BLaER1 treated with 17β-estradiol and CSF1 and Interleukin-3, amounts not matched to agents 10 nM and 100 nM (cell line): ENCODE measurements at regions not wholly inside any gene's neighbourhood (a gene's known extent, or its start where the extent isn't known, plus 50 kb on each side); places are given as distances from the start of the nearest gene placed in this dataset.

Source experiments
- H3K27ac ChIP-seq, 11 experiments: shearing (Covaris generic); formaldehyde crosslinking; 2 replicates each; pipeline ENCODE4 v1.8.1; 2022
- H3K27me3 ChIP-seq, 11 experiments: shearing (Covaris generic); formaldehyde crosslinking; 2 replicates each; pipeline ENCODE4 v1.8.1; 2022
- H3K36me3 ChIP-seq, 11 experiments: shearing (Covaris generic); formaldehyde crosslinking; 2 replicates each; pipeline ENCODE4 v1.8.1; 2022
- H3K4me1 ChIP-seq, 10 experiments: shearing (Covaris generic); formaldehyde crosslinking; 2 replicates each; pipeline ENCODE4 v1.8.1; 2022
- H3K4me2 ChIP-seq, 11 experiments: shearing (Covaris generic); formaldehyde crosslinking; 2 replicates each; pipeline ENCODE4 v1.8.1; 2022
- H3K4me3 ChIP-seq, 10 experiments: shearing (Covaris generic); formaldehyde crosslinking; 2 replicates each; pipeline ENCODE4 v1.8.1; 2022
- H3K9ac ChIP-seq, 11 experiments: shearing (Covaris generic); formaldehyde crosslinking; 2 replicates each; pipeline ENCODE4 v1.8.1; 2022
- H3K9me3 ChIP-seq, 11 experiments: shearing (Covaris generic); formaldehyde crosslinking; replicated peaks in 1 of 11; 2 replicates each; pipeline ENCODE4 v1.8.1; 2022
- H4K20me1 ChIP-seq, 11 experiments: shearing (Covaris generic); formaldehyde crosslinking; 2 replicates each; pipeline ENCODE4 v1.8.1; 2022
- Cebpa-rat ChIP-seq, 11 experiments: shearing (Covaris generic); IDR thresholded peaks; 2 replicates each; pipeline ENCODE4 v1.8.1; 2022

DNA sequence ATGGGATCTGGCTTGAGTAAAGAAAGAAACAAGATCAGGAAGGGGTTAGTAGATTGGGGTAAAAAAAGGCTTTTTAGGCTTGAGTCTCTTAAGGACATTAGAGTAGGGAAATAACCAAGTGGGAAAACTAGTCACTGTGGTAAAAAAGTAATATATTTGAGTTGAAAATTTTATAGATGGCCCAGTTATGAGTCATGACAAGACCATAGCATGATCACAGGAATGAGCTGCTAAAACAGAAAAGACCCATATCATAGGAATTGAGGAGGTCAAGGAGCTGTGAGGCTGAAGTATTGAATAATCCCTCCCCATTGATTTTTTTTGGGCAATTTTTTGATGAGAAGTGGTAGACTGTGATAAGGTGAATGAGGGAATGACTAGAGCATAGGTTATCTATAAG, 69.2 kb upstream of the TBC1D5 start:
- Histone ChIP-seq H3K4me2 (no peak overlapping the region), H3K4me3 (no peak overlapping the region), H4K20me1 (no peaks in the 10 kb centered on the region), H3K27me3 (no peaks in the 10 kb centered on the region), H3K27ac (no peak overlapping the region), H3K9ac (no peak overlapping the region), H3K36me3 (no peaks in the 10 kb centered on the region), H3K9me3 (peaks cover 4 to 33% (median 14%) of the 10 kb centered on the region in 11 experiments; a peak in 17 of 22 replicates), H3K4me1 (peaks cover 0 to 6% (median 0%) of the 10 kb centered on the region in 10 experiments; a peak in 1 of 20 replicates)
- no peak for TF ChIP-seq Cebpa-rat (IDR thresholded peaks at IDR 0.05)

DNA sequence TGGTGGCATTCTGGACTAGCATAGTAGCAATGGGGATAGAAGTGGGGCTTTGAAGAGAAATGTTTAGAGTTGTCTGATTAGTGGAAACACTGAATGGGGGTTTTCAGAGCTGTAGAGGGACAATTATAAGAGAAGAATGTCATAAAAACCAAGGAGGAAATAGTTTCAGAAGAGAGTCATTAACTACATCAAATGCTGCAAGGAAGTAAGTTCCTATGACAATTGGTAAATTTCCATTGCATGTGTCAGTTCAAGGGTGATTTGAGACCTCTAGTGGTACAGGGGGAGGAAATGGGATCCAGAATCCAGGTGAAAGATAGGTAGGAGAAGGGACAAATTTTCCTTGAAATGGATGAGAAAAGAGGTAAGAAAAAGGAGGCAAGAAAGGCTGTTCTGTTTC, 68.3 kb upstream of the TBC1D5 start:
- H3K4me2 ChIP-seq = no peak overlapping the region
- H3K9me3 ChIP-seq = peaks cover 0 to 24% (median 7%) of the 10 kb centered on the region in 11 experiments; a peak in 10 of 22 replicates
- TF ChIP-seq Cebpa-rat (IDR thresholded peaks at IDR 0.05) = no peak
- no peak overlapping the region for H3K27ac ChIP-seq
- peaks cover 0 to 6% (median 0%) of the 10 kb centered on the region in 10 experiments; a peak in 1 of 20 replicates for H3K4me1 ChIP-seq
- no peak overlapping the region for H3K9ac ChIP-seq
- H3K4me3 ChIP-seq = no peak overlapping the region
- H3K27me3 ChIP-seq = no peaks in the 10 kb centered on the region
- H4K20me1 ChIP-seq = no peaks in the 10 kb centered on the region
- no peaks in the 10 kb centered on the region for H3K36me3 ChIP-seq

DNA sequence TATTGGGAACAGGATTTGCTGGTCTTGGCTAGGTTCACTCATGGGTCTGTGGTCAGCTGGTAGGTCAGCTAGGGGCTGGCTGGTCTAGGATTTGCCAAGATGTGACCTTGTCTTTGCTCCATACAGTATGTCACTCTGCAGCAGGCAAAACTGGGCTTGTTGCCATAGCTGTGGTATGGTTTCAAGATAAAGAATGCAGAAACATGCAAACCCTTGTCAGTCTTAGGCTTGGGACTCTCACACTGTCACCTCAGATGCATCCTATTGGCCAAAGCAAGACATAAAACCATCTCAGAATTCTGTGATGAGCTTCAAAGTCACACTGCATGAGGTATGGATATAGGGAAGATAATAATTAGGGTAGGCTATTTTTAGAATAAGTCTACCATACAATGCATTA, 66.6 kb upstream of the TBC1D5 start:
- Histone ChIP-seq H3K4me2 (no peak overlapping the region), H4K20me1 (no peaks in the 10 kb centered on the region), H3K9ac (no peak overlapping the region), H3K4me3 (no peak overlapping the region), H3K27ac (no peak overlapping the region), H3K27me3 (no peaks in the 10 kb centered on the region), H3K4me1 (peaks cover 0 to 6% (median 0%) of the 10 kb centered on the region in 10 experiments; a peak in 1 of 20 replicates), H3K36me3 (no peaks in the 10 kb centered on the region), H3K9me3 (peaks cover 0 to 12% (median 3%) of the 10 kb centered on the region in 11 experiments; a peak in 9 of 22 replicates)
- no peak for TF ChIP-seq Cebpa-rat (IDR thresholded peaks at IDR 0.05)

DNA sequence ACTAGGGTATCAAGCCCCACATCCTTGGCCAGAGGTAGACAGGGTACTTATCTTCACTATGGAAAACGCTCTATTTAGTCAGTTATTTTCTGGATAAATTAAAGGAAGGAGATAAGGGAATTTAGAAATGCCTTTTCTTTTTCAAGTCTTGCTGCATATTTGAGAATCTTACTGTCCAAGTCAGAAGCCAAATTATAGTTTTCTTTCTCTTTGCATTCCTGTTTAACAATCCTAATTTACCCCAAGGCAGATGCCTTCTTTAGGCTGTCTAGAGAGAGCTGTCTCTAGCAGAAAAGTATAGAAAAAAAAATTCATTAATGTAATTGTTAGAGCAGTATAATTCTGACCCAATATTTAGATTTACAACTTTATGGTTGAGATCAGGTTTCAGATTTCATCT, 64.4 kb upstream of the TBC1D5 start:
- Histone ChIP-seq H3K4me2 (no peak overlapping the region), H3K4me1 (peaks cover 5 to 14% (median 11%) of the 10 kb centered on the region in 10 experiments), H3K27me3 (no peaks in the 10 kb centered on the region), H3K9ac (no peak overlapping the region), H4K20me1 (no peaks in the 10 kb centered on the region), H3K4me3 (no peak overlapping the region), H3K27ac (no peak overlapping the region), H3K36me3 (no peaks in the 10 kb centered on the region), H3K9me3 (no peaks in the 10 kb centered on the region)
- TF ChIP-seq Cebpa-rat (IDR thresholded peaks at IDR 0.05) = no peak

DNA sequence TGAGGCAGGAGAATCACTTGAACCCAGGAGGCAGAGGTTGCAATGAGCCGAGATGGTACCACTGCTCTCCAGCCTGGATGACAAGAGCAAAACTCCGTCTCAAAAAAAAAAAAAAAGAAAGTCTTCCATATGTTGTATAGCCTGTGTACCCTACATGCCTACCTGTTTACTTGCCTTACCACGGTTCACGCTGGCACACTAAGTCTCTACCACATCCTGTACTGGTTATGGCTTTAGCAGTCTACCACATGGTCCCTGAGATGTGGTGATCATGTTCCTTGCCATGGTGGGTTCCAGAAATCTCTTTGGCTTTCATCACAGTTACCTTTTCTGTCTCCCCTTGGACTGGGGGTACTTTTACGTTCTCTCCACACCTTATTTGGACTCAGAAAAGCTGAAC, 63.8 kb upstream of the TBC1D5 start:
- Histone ChIP-seq H3K4me3 (no peak overlapping the region), H4K20me1 (no peaks in the 10 kb centered on the region), H3K27me3 (no peaks in the 10 kb centered on the region), H3K9me3 (no peaks in the 10 kb centered on the region), H3K4me1 (peaks cover 5 to 14% (median 11%) of the 10 kb centered on the region in 10 experiments), H3K9ac (no peak overlapping the region), H3K27ac (no peak overlapping the region), H3K4me2 (no peak overlapping the region), H3K36me3 (no peaks in the 10 kb centered on the region)
- TF ChIP-seq Cebpa-rat (IDR thresholded peaks at IDR 0.05) = no peak

DNA sequence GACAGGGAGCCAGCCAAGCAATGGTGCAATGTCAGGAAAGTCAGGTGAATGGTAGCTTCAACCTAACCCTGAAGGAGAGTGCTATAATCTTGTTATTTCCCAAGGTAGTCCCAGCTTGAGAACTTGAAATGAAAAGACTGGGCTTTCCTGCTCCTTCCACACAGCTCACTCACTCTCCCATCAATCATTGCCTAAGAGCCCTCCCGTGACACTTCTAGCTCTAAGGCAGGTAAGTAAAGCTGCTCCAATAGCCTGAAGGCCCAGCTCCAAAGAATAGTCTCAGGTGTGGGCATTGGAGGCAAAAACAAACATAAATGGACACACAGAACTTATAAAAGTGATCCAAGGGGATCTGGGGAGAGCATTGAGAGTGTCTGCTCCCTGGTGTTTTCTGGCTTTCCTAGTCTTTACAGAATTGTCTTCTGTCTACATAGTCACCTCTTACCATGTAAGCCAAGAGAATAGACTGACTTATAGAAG, 63.1 kb upstream of the TBC1D5 start:
- no peak overlapping the region for H3K27ac ChIP-seq
- H3K9ac ChIP-seq = no peak overlapping the region

DNA sequence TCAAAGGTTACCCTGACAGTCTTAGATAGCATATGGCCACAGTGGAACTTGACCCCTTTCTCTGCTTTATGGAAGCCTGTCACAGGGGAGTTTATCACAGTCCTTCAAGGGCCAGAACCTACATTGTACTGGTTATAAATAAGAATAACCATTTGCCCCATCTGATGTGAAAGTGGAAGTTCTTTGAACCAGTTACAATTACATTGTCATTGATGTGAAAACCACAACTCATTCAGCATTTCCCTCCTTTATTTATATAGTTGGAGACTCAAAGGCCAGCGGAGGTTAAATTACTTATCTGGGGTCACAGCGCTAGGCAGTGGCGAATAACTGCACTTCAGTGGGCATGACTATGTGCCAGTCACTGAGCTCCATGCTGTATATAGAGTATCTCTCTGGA, 60.5 kb upstream of the TBC1D5 start:
- H4K20me1 ChIP-seq = no peaks in the 10 kb centered on the region
- peak overlapping the region; percentile 28 to 73 (median 52) for H3K4me2 ChIP-seq
- peaks cover 5 to 14% (median 11%) of the 10 kb centered on the region in 10 experiments for H3K4me1 ChIP-seq
- no peaks in the 10 kb centered on the region for H3K36me3 ChIP-seq
- H3K4me3 ChIP-seq = no peak overlapping the region
- H3K27ac ChIP-seq = no peak overlapping the region
- H3K9me3 ChIP-seq = peaks cover 0 to 5% (median 0%) of the 10 kb centered on the region in 11 experiments; a peak in 1 of 22 replicates
- no peak for TF ChIP-seq Cebpa-rat (IDR thresholded peaks at IDR 0.05)
- H3K9ac ChIP-seq = no peak overlapping the region
- no peaks in the 10 kb centered on the region for H3K27me3 ChIP-seq

More for the DNA sequence above, 63.1 kb upstream of the TBC1D5 start:
- Histone ChIP-seq H4K20me1 (no peaks in the 10 kb centered on the region), H3K27me3 (no peaks in the 10 kb centered on the region), H3K4me2 (no peak overlapping the region), H3K36me3 (no peaks in the 10 kb centered on the region), H3K9me3 (no peaks in the 10 kb centered on the region), H3K4me1 (peaks cover 5 to 14% (median 11%) of the 10 kb centered on the region in 10 experiments), H3K4me3 (no peak overlapping the region)
- TF ChIP-seq Cebpa-rat (IDR thresholded peaks at IDR 0.05) = no peak

DNA sequence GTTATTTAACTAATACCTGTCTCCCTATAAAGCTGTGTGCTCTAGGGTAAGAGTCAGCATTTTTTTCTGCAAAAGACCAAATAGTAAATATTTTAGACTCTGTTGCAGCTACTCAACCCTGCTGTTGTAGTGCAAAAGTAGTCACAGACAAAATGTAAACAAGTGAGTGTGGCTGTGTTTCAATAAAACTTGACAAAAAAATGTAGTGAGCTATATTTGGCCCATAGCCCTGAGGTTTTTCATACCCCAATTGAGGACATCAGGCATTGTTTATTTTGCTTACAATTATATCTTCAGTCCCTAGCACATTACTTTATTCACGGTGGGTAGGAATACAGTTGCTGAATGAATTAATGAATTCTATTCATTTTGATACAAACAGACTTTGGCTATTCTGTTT, 58.7 kb upstream of the TBC1D5 start:
- peaks cover 0 to 7% (median 0%) of the 10 kb centered on the region in 11 experiments; a peak in 3 of 22 replicates for H3K9me3 ChIP-seq
- no peak overlapping the region for H3K4me2 ChIP-seq
- H3K36me3 ChIP-seq = no peaks in the 10 kb centered on the region
- no peaks in the 10 kb centered on the region for H4K20me1 ChIP-seq
- H3K9ac ChIP-seq = no peak overlapping the region
- TF ChIP-seq Cebpa-rat (IDR thresholded peaks at IDR 0.05) = no peak
- H3K27me3 ChIP-seq = no peaks in the 10 kb centered on the region
- H3K4me1 ChIP-seq = peaks cover 5 to 14% (median 11%) of the 10 kb centered on the region in 10 experiments
- H3K27ac ChIP-seq = no peak overlapping the region
- no peak overlapping the region for H3K4me3 ChIP-seq

DNA sequence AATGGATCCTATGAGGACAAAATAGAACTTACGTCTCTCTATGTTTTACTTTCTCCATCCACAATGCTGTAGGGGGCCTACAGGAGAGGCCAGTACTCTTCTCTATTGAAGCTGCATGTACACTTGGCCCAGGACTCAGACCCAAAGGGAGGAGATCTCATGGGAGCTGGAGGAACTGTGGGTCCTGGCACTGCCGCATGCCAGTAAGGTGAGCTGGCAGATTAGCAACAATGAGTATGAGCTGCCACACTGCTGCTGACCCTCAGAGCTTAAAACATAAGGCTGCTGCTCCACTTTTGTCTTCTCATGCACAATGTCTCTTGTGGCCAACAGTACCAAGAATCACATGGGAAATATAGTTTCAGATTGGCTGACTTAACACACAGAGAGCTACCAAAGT, 57.8 kb upstream of the TBC1D5 start:
- no peak overlapping the region for H3K4me3 ChIP-seq
- H3K9me3 ChIP-seq = peaks cover 0 to 7% (median 0%) of the 10 kb centered on the region in 11 experiments; a peak in 3 of 22 replicates
- H3K27ac ChIP-seq = no peak overlapping the region
- no peaks in the 10 kb centered on the region for H4K20me1 ChIP-seq
- H3K4me2 ChIP-seq = no peak overlapping the region
- no peaks in the 10 kb centered on the region for H3K36me3 ChIP-seq
- H3K27me3 ChIP-seq = no peaks in the 10 kb centered on the region
- no peak for TF ChIP-seq Cebpa-rat (IDR thresholded peaks at IDR 0.05)
- H3K9ac ChIP-seq = no peak overlapping the region
- H3K4me1 ChIP-seq = peaks cover 5 to 14% (median 11%) of the 10 kb centered on the region in 10 experiments

DNA sequence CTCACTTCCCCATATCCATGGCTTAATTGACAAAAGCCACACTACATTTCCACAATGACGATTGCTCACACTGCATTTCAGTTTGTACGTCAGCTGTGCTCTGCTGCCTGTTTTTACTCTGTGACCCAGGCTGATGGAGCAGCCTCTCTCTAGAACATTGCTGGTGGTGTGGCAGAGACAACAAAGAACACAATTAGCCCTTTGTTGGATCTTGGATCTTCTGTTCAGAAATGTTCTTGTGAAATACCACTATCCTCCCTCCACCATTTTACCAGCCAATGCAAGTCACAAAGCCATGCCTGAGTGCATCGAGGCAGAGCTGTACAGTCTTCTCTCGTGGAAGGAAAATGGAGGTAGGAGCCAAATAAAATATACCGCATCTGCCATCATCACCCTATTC, 56.9 kb upstream of the TBC1D5 start:
- no peak overlapping the region for H3K4me2 ChIP-seq

More for the DNA sequence above, 56.9 kb upstream of the TBC1D5 start:
- Histone ChIP-seq H3K36me3 (no peaks in the 10 kb centered on the region), H3K4me1 (peaks cover 5 to 14% (median 11%) of the 10 kb centered on the region in 10 experiments), H3K9ac (no peak overlapping the region), H3K9me3 (peaks cover 0 to 7% (median 0%) of the 10 kb centered on the region in 11 experiments; a peak in 3 of 22 replicates), H3K27ac (no peak overlapping the region), H3K4me3 (no peak overlapping the region), H4K20me1 (no peaks in the 10 kb centered on the region), H3K27me3 (no peaks in the 10 kb centered on the region)
- TF ChIP-seq Cebpa-rat (IDR thresholded peaks at IDR 0.05) = no peak
